NB4 (cell line): ENCODE measurements at regions not wholly inside any gene's neighbourhood (a gene's known extent, or its start where the extent isn't known, plus 50 kb on each side); places are given as distances from the start of the nearest gene placed in this dataset.
A peak's percentile ranks its signal among the peaks of the same experiment; 100 is the strongest.

Experiments used
- DNase-seq: peaks from one replicate; pipeline ENCODE4 v3.0.0; 2010; ENCODE audit warnings: low read depth
- H3K4me3 ChIP-seq: one replicate; pipeline ENCODE4 v1.5.1; 2011; ENCODE audit warnings: mild to moderate bottlenecking, low read depth, low read length, moderate library complexity
- MYC ChIP-seq: IDR thresholded peaks from 2 replicates; pipeline ENCODE4 v1.6.1; 2011; ENCODE audit warnings: low read depth, low read length
- POLR2A ChIP-seq: IDR thresholded peaks from 2 replicates; pipeline ENCODE4 v1.6.1; 2011; ENCODE audit warnings: mild to moderate bottlenecking; ENCODE audit not compliant: insufficient read length; ENCODE audit errors: extremely low read depth
- TF ChIP-seq, protein P1 (sequence below): IDR thresholded peaks from one replicate; pipeline ENCODE4 v1.5.1; 2012; ENCODE audit warnings: low read depth, low read length
- TF ChIP-seq, protein P2 (sequence below): IDR thresholded peaks from 2 replicates; pipeline ENCODE4 v1.6.1; 2011; ENCODE audit warnings: low read depth, low read length

DNA sequence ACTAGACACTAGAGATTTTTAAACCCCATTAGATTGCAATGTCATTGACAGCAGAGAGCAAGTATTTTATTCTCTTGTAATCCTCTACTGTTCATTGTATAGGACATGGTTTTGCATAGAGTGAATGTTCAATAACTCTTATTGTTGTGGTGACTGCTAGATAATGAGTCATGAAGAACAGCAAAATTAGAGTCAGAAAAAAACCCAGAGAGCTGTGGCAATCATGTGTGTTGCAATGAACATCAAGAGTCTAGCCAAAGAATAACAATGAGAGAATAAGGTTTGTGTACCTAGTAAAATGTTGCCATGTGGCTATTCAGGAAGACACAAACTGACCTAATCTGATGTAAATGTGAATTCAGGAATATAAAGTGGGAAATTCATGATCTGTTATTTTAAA, 684.0 kb downstream of the DSC3 start:
- DNase-seq = peak; percentile 86
- peak; percentile 32 for TF ChIP-seq MYC
- TF ChIP-seq, protein P1, sequence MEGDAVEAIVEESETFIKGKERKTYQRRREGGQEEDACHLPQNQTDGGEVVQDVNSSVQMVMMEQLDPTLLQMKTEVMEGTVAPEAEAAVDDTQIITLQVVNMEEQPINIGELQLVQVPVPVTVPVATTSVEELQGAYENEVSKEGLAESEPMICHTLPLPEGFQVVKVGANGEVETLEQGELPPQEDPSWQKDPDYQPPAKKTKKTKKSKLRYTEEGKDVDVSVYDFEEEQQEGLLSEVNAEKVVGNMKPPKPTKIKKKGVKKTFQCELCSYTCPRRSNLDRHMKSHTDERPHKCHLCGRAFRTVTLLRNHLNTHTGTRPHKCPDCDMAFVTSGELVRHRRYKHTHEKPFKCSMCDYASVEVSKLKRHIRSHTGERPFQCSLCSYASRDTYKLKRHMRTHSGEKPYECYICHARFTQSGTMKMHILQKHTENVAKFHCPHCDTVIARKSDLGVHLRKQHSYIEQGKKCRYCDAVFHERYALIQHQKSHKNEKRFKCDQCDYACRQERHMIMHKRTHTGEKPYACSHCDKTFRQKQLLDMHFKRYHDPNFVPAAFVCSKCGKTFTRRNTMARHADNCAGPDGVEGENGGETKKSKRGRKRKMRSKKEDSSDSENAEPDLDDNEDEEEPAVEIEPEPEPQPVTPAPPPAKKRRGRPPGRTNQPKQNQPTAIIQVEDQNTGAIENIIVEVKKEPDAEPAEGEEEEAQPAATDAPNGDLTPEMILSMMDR = no peak
- no peak for TF ChIP-seq POLR2A
- TF ChIP-seq, protein P2, sequence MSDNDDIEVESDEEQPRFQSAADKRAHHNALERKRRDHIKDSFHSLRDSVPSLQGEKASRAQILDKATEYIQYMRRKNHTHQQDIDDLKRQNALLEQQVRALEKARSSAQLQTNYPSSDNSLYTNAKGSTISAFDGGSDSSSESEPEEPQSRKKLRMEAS = peak; percentile 34; the same call in 1 of the 2 replicates
- no peak overlapping the region for H3K4me3 ChIP-seq

DNA sequence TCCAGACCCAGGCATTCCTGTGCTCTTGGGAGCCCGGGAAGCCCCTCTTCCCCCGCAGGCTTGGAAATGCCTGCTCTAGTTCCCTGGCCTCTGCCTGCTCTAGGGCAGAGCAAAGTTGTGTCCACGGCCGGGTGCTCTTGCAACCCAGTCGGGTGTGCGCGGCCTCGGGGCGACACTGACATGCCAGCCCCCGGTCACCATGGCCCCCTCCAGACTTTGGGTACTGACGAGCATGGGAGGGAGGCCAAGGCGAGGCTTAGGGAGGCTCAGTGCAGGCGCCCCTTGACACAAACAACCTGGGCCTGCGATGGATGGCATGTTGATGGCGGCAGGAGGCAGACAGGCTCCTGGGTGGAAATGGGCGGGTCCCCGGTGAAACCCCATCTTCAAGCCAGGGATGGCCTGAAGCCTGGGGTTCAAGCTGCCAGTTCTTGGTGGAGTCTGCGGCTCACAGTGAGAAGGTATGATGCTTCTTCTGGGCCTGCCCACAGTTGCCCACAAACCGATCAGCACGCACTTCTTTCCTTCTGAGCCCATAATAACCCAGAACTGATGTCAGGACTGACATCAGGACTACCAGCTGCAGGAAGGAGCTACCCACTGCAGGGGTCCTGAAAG, 689.9 kb downstream of the DSC3 start:
- no peak overlapping the region for H3K4me3 ChIP-seq
- no peak for DNase-seq
- no peak for TF ChIP-seq POLR2A
- TF ChIP-seq, protein P1 = no peak
- no peak for TF ChIP-seq MYC
- TF ChIP-seq, protein P2 = no peak

DNA sequence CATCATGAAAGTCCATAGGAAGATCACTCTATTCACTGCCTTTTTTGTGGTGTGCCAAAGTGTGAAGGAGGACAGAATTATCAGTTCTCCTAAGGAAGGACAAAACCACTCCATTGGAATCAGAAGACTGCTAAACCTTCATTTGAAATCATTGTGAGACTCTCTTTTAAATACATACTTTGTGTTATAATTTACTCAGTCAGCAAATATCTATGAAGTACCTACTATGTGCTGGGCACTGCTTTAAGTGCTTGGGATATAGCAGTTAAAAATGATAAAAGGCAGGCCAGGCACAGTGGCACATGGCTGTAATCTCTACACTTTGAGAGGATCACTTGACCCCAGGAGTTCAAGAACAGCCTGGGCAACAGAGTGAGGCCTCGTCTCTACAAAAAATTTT, 692.3 kb downstream of the DSC3 start:
- no peak for DNase-seq
- H3K4me3 ChIP-seq = no peak overlapping the region
- TF ChIP-seq, protein P2 = no peak
- TF ChIP-seq MYC (no peak), POLR2A (no peak)
- TF ChIP-seq, protein P1 = no peak

DNA sequence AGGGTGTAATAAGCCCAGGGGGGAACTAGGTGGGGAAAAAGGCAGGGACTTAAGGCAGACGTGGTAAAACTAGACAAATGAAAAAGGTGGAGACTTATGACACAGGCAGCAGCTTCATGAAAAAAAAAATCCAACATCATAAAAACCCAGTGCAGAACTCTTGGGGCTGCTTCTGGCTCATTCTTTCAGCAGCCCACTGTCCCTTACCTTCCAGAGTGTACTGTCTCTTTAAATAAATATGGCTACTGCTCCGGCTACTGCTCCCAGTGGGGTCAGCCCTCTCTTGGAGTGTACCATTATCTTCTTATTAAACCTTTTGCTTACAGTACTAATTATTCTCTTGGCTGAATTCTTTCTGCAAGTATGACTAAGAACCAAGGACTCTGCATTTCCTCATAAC, 699.5 kb downstream of the DSC3 start:
- TF ChIP-seq, protein P2 = no peak
- TF ChIP-seq, protein P1 = no peak
- no peak for TF ChIP-seq MYC
- no peak for TF ChIP-seq POLR2A
- no peak for DNase-seq
- H3K4me3 ChIP-seq = no peak overlapping the region

DNA sequence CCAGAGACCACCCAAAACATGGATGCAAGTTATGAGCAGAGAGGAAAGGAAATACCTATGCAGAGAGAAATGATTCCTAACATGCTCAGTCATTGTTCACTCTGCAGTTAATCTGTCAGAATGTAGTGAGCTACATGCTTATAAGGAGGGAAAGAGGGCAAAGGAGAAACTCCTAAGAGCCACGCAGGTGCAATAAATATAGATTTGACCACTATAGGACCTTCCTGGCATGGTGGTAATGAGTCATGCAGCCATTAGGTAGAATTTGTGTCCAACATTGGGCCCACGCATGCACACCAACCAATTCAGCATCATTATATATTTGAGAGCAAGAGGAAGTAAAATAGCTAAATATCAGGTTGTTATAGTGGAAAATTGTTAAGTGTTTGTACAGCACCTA, 699.9 kb downstream of the DSC3 start:
- DNase-seq = no peak
- H3K4me3 ChIP-seq = no peak overlapping the region
- TF ChIP-seq, protein P2 = no peak
- TF ChIP-seq, protein P1 = no peak
- TF ChIP-seq MYC = no peak
- TF ChIP-seq POLR2A = no peak
